ENCODE measurements at regions not wholly inside any gene's neighbourhood (a gene's known extent, or its start where the extent isn't known, plus 50 kb on each side); places are given as distances from the start of the nearest gene placed in this dataset.

- Histone ChIP-seq H3K9me3 (ENCODE audit: control insufficient read depth in 2 of 2, insufficient read depth in 1 of 2, low read depth in 1 of 2, low read length in 1 of 2) (peaks cover 0 to 3% of the 10 kb centered on the region in 2 donors), H3K36me3 (ENCODE audit: control insufficient read depth in 2 of 2, insufficient read depth in 2 of 2, low read length in 1 of 2) (no peaks in the 10 kb centered on the region), H3K27me3 (ENCODE audit: control insufficient read depth in 1 of 2, insufficient read depth in 2 of 2, low read length in 2 of 2) (no peaks in the 10 kb centered on the region), H3K27ac (ENCODE audit: low read depth in 2 of 2, low read length in 1 of 2) (no peak overlapping the region), H3K4me3 (ENCODE audit: low read depth in 1 of 2, low read length in 2 of 2) (no peak overlapping the region), H3K4me1 (ENCODE audit: control insufficient read depth in 2 of 2, insufficient read depth in 2 of 2, low read length in 1 of 2) (no peaks in the 10 kb centered on the region)
- WGBS, 2 donors: 71 to 74% methylated on average over 8 of the region's 8 CpGs
These were observed 64.2 kb upstream of the LINGO1 start for GRCh38 chr15:77696871-77697270.

- H3K4me3 ChIP-seq (ENCODE audit: low read depth in 1 of 2, low read length in 2 of 2): no peak overlapping the region
- no peaks in the 10 kb centered on the region for H3K4me1 ChIP-seq (ENCODE audit: control insufficient read depth in 2 of 2, insufficient read depth in 2 of 2, low read length in 1 of 2)
- no peaks in the 10 kb centered on the region for H3K36me3 ChIP-seq (ENCODE audit: control insufficient read depth in 2 of 2, insufficient read depth in 2 of 2, low read length in 1 of 2)
- H3K9me3 ChIP-seq (ENCODE audit: control insufficient read depth in 2 of 2, insufficient read depth in 1 of 2, low read depth in 1 of 2, low read length in 1 of 2): peaks cover 0 to 3% of the 10 kb centered on the region in 2 donors
- no peak overlapping the region for H3K27ac ChIP-seq (ENCODE audit: low read depth in 2 of 2, low read length in 1 of 2)
- no peaks in the 10 kb centered on the region for H3K27me3 ChIP-seq (ENCODE audit: control insufficient read depth in 1 of 2, insufficient read depth in 2 of 2, low read length in 2 of 2)
- 38 to 43% methylated on average over 22 to 23 of the region's 23 CpGs for WGBS, 2 donors
These were observed 63.4 kb upstream of the LINGO1 start for GRCh38 chr15:77695961-77696582.

GRCh38 chr15:77695548-77695947 lies 62.8 kb upstream of the LINGO1 start:
- no peaks in the 10 kb centered on the region for H3K4me1 ChIP-seq (ENCODE audit: control insufficient read depth in 2 of 2, insufficient read depth in 2 of 2, low read length in 1 of 2)
- WGBS, 2 donors: 56 to 61% methylated on average over 6 of the region's 6 CpGs
- H3K4me3 ChIP-seq (ENCODE audit: low read depth in 1 of 2, low read length in 2 of 2): no peak overlapping the region
- no peaks in the 10 kb centered on the region for H3K9me3 ChIP-seq (ENCODE audit: control insufficient read depth in 2 of 2, insufficient read depth in 1 of 2, low read depth in 1 of 2, low read length in 1 of 2)
- H3K27ac ChIP-seq (ENCODE audit: low read depth in 2 of 2, low read length in 1 of 2): no peak overlapping the region
- no peaks in the 10 kb centered on the region for H3K36me3 ChIP-seq (ENCODE audit: control insufficient read depth in 2 of 2, insufficient read depth in 2 of 2, low read length in 1 of 2)
- no peaks in the 10 kb centered on the region for H3K27me3 ChIP-seq (ENCODE audit: control insufficient read depth in 1 of 2, insufficient read depth in 2 of 2, low read length in 2 of 2)

GRCh38 chr15:77693576-77693975 lies 60.9 kb upstream of the LINGO1 start:
- Histone ChIP-seq H3K4me3 (ENCODE audit: low read depth in 1 of 2, low read length in 2 of 2) (no peak overlapping the region), H3K4me1 (ENCODE audit: control insufficient read depth in 2 of 2, insufficient read depth in 2 of 2, low read length in 1 of 2) (no peaks in the 10 kb centered on the region), H3K9me3 (ENCODE audit: control insufficient read depth in 2 of 2, insufficient read depth in 1 of 2, low read depth in 1 of 2, low read length in 1 of 2) (no peaks in the 10 kb centered on the region), H3K27ac (ENCODE audit: low read depth in 2 of 2, low read length in 1 of 2) (no peak overlapping the region), H3K27me3 (ENCODE audit: control insufficient read depth in 1 of 2, insufficient read depth in 2 of 2, low read length in 2 of 2) (no peaks in the 10 kb centered on the region), H3K36me3 (ENCODE audit: control insufficient read depth in 2 of 2, insufficient read depth in 2 of 2, low read length in 1 of 2) (no peaks in the 10 kb centered on the region)
- 58 to 64% methylated on average over 5 of the region's 5 CpGs for WGBS, 2 donors

GRCh38 chr15:77692614-77693013 lies 59.9 kb upstream of the LINGO1 start:
- H3K4me1 ChIP-seq (ENCODE audit: control insufficient read depth in 2 of 2, insufficient read depth in 2 of 2, low read length in 1 of 2): no peaks in the 10 kb centered on the region
- 67 to 70% methylated on average over 11 of the region's 11 CpGs for WGBS, 2 donors
- no peaks in the 10 kb centered on the region for H3K36me3 ChIP-seq (ENCODE audit: control insufficient read depth in 2 of 2, insufficient read depth in 2 of 2, low read length in 1 of 2)
- no peaks in the 10 kb centered on the region for H3K27me3 ChIP-seq (ENCODE audit: control insufficient read depth in 1 of 2, insufficient read depth in 2 of 2, low read length in 2 of 2)
- no peaks in the 10 kb centered on the region for H3K9me3 ChIP-seq (ENCODE audit: control insufficient read depth in 2 of 2, insufficient read depth in 1 of 2, low read depth in 1 of 2, low read length in 1 of 2)
- H3K4me3 ChIP-seq (ENCODE audit: low read depth in 1 of 2, low read length in 2 of 2): no peak overlapping the region
- no peak overlapping the region for H3K27ac ChIP-seq (ENCODE audit: low read depth in 2 of 2, low read length in 1 of 2)

- Histone ChIP-seq H3K4me1 (ENCODE audit: control insufficient read depth in 2 of 2, insufficient read depth in 2 of 2, low read length in 1 of 2) (no peaks in the 10 kb centered on the region), H3K4me3 (ENCODE audit: low read depth in 1 of 2, low read length in 2 of 2) (no peak overlapping the region), H3K27ac (ENCODE audit: low read depth in 2 of 2, low read length in 1 of 2) (no peak overlapping the region), H3K36me3 (ENCODE audit: control insufficient read depth in 2 of 2, insufficient read depth in 2 of 2, low read length in 1 of 2) (no peaks in the 10 kb centered on the region), H3K27me3 (ENCODE audit: control insufficient read depth in 1 of 2, insufficient read depth in 2 of 2, low read length in 2 of 2) (no peaks in the 10 kb centered on the region), H3K9me3 (ENCODE audit: control insufficient read depth in 2 of 2, insufficient read depth in 1 of 2, low read depth in 1 of 2, low read length in 1 of 2) (no peaks in the 10 kb centered on the region)
- whole genome bisulfite sequencing, 2 donors: 73 to 78% methylated on average over 14 of the region's 14 CpGs
These were observed 58.9 kb upstream of the LINGO1 start for GRCh38 chr15:77691607-77692006.

GRCh38 chr15:77689821-77690220 lies 57.1 kb upstream of the LINGO1 start:
- Histone ChIP-seq H3K27me3 (ENCODE audit: control insufficient read depth in 1 of 2, insufficient read depth in 2 of 2, low read length in 2 of 2) (no peaks in the 10 kb centered on the region), H3K4me1 (ENCODE audit: control insufficient read depth in 2 of 2, insufficient read depth in 2 of 2, low read length in 1 of 2) (no peaks in the 10 kb centered on the region), H3K27ac (ENCODE audit: low read depth in 2 of 2, low read length in 1 of 2) (no peak overlapping the region), H3K9me3 (ENCODE audit: control insufficient read depth in 2 of 2, insufficient read depth in 1 of 2, low read depth in 1 of 2, low read length in 1 of 2) (no peaks in the 10 kb centered on the region), H3K4me3 (ENCODE audit: low read depth in 1 of 2, low read length in 2 of 2) (no peak overlapping the region), H3K36me3 (ENCODE audit: control insufficient read depth in 2 of 2, insufficient read depth in 2 of 2, low read length in 1 of 2) (no peaks in the 10 kb centered on the region)
- WGBS, 2 donors: 62 to 70% methylated on average over 4 of the region's 4 CpGs

- Histone ChIP-seq H3K27me3 (ENCODE audit: control insufficient read depth in 1 of 2, insufficient read depth in 2 of 2, low read length in 2 of 2) (no peaks in the 10 kb centered on the region), H3K36me3 (ENCODE audit: control insufficient read depth in 2 of 2, insufficient read depth in 2 of 2, low read length in 1 of 2) (no peaks in the 10 kb centered on the region), H3K9me3 (ENCODE audit: control insufficient read depth in 2 of 2, insufficient read depth in 1 of 2, low read depth in 1 of 2, low read length in 1 of 2) (no peaks in the 10 kb centered on the region)
These were observed 56.0 kb upstream of the LINGO1 start for GRCh38 chr15:77688693-77689092.

GRCh38 chr15:77688266-77688665 lies 55.6 kb upstream of the LINGO1 start:
- WGBS, 2 donors: 74 to 81% methylated on average over 8 of the region's 8 CpGs
- Histone ChIP-seq H3K4me1 (ENCODE audit: control insufficient read depth in 2 of 2, insufficient read depth in 2 of 2, low read length in 1 of 2) (no peaks in the 10 kb centered on the region), H3K4me3 (ENCODE audit: low read depth in 1 of 2, low read length in 2 of 2) (no peak overlapping the region), H3K27me3 (ENCODE audit: control insufficient read depth in 1 of 2, insufficient read depth in 2 of 2, low read length in 2 of 2) (no peaks in the 10 kb centered on the region), H3K36me3 (ENCODE audit: control insufficient read depth in 2 of 2, insufficient read depth in 2 of 2, low read length in 1 of 2) (no peaks in the 10 kb centered on the region), H3K27ac (ENCODE audit: low read depth in 2 of 2, low read length in 1 of 2) (no peak overlapping the region), H3K9me3 (ENCODE audit: control insufficient read depth in 2 of 2, insufficient read depth in 1 of 2, low read depth in 1 of 2, low read length in 1 of 2) (no peaks in the 10 kb centered on the region)

More at GRCh38 chr15:77688693-77689092, 56.0 kb upstream of the LINGO1 start:
- no peaks in the 10 kb centered on the region for H3K4me1 ChIP-seq (ENCODE audit: control insufficient read depth in 2 of 2, insufficient read depth in 2 of 2, low read length in 1 of 2)
- WGBS, 2 donors: 79 to 82% methylated on average over 2 of the region's 2 CpGs
- H3K4me3 ChIP-seq (ENCODE audit: low read depth in 1 of 2, low read length in 2 of 2): no peak overlapping the region
- no peak overlapping the region for H3K27ac ChIP-seq (ENCODE audit: low read depth in 2 of 2, low read length in 1 of 2)

GRCh38 chr15:77685082-77685815 lies 52.5 kb upstream of the LINGO1 start:
- Histone ChIP-seq H3K36me3 (ENCODE audit: control insufficient read depth in 2 of 2, insufficient read depth in 2 of 2, low read length in 1 of 2) (no peaks in the 10 kb centered on the region), H3K4me3 (ENCODE audit: low read depth in 1 of 2, low read length in 2 of 2) (no peak overlapping the region), H3K27ac (ENCODE audit: low read depth in 2 of 2, low read length in 1 of 2) (no peak overlapping the region), H3K27me3 (ENCODE audit: control insufficient read depth in 1 of 2, insufficient read depth in 2 of 2, low read length in 2 of 2) (no peaks in the 10 kb centered on the region), H3K4me1 (ENCODE audit: control insufficient read depth in 2 of 2, insufficient read depth in 2 of 2, low read length in 1 of 2) (no peaks in the 10 kb centered on the region), H3K9me3 (ENCODE audit: control insufficient read depth in 2 of 2, insufficient read depth in 1 of 2, low read depth in 1 of 2, low read length in 1 of 2) (no peaks in the 10 kb centered on the region)
- 83 to 89% methylated on average over 6 to 7 of the region's 7 CpGs for WGBS, 2 donors

Data from esophagus (tissue), 2 donors.